ENCODE measurements at regions not wholly inside any gene's neighbourhood (a gene's known extent, or its start where the extent isn't known, plus 50 kb on each side); places are given as distances from the start of the nearest gene placed in this dataset.

DNA sequence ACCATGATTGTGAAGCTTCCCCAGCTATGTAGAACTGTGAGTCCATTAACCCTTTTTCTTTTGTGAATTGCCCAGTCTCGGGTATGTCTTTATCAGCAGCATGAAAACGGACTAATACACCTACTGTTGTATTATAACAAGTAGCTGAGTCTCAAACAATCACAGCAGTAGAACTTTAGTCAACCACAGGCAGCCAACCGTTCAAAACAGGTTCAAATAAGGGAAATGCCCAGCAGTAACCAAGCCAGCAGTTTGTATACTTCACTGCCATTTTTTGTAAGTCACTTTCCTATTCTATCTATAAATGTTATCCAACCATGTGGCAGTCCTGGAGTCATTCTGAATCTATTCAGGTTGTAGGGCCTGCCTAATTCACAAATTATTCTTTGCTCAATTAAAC is 1560.6 kb upstream of the SLC39A10 start:
- TF ChIP-seq EZH2 (IDR thresholded peaks at IDR 0.05; ENCODE audit: borderline replicate concordance) (no peak), CTCF (IDR thresholded peaks at IDR 0.05; ENCODE audit: poor library complexity) (no peak), EZH2phosphoT487 (IDR thresholded peaks at IDR 0.05; ENCODE audit: low read depth, severe bottlenecking, unreplicated experiment) (no peak)
- Histone ChIP-seq H2AFZ (no peak overlapping the region), H3K4me3 (no peak overlapping the region), H3K9me3 (ENCODE audit: low read depth) (no peaks in the 10 kb centered on the region), H3K4me2 (no peak overlapping the region), H3K27me3 (no peaks in the 10 kb centered on the region), H3K36me3 (replicated peaks; ENCODE audit: insufficient read depth, low read depth) (no peaks in the 10 kb centered on the region), H3K4me1 (ENCODE audit: insufficient read depth) (no peaks in the 10 kb centered on the region), H4K20me1 (ENCODE audit: insufficient read depth, poor library complexity, severe bottlenecking) (no peaks in the 10 kb centered on the region), H3K9me2 (replicated peaks; ENCODE audit: insufficient read depth) (no peaks in the 10 kb centered on the region), H3K27ac (no peak overlapping the region), H3K79me2 (no peaks in the 10 kb centered on the region)
- WGBS (ENCODE audit: low lambda C conversion rate, missing lambda C conversion rate) = 21% methylated on average over 3 of the region's 3 CpGs
- no peak for DNase-seq (ENCODE audit: low spot score)

DNA sequence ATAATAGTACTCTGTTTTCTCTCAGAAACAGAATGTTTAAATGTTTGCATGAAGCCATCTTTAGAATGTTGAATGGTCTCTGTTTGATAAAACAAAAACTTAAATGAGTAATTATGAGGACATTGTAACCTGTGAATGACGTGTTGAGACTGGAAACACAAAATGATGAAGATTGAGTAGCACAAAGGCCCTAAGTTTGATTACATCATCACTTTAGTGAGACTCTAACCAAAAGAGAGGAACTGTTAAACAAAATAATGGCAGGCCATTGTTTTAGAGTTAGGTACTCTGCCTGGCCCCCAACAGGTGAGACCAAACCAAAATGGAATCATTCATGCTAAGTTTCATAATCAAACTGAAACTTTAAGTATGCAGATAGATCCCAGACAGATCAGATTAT is 1561.7 kb upstream of the SLC39A10 start:
- no peak for DNase-seq (ENCODE audit: low spot score)
- 88% methylated on average over 1 of the region's 1 CpG for WGBS (ENCODE audit: low lambda C conversion rate, missing lambda C conversion rate)
- H3K9me2 ChIP-seq (replicated peaks; ENCODE audit: insufficient read depth) = no peaks in the 10 kb centered on the region

GRCh38 chr2:194090251-194090905 is 1566.6 kb upstream of the SLC39A10 start:
- H2AFZ ChIP-seq = no peak overlapping the region
- no peaks in the 10 kb centered on the region for H3K36me3 ChIP-seq (replicated peaks; ENCODE audit: insufficient read depth, low read depth)
- no peaks in the 10 kb centered on the region for H4K20me1 ChIP-seq (ENCODE audit: insufficient read depth, poor library complexity, severe bottlenecking)
- no peak for DNase-seq (ENCODE audit: low spot score)
- no peaks in the 10 kb centered on the region for H3K9me3 ChIP-seq (ENCODE audit: low read depth)
- TF ChIP-seq EZH2 (IDR thresholded peaks at IDR 0.05; ENCODE audit: borderline replicate concordance) = no peak
- no peak for TF ChIP-seq CTCF (IDR thresholded peaks at IDR 0.05; ENCODE audit: poor library complexity)
- no peak for TF ChIP-seq EZH2phosphoT487 (IDR thresholded peaks at IDR 0.05; ENCODE audit: low read depth, severe bottlenecking, unreplicated experiment)
- H3K79me2 ChIP-seq = no peaks in the 10 kb centered on the region
- no peaks in the 10 kb centered on the region for H3K4me1 ChIP-seq (ENCODE audit: insufficient read depth)
- no peak overlapping the region for H3K4me3 ChIP-seq
- no peaks in the 10 kb centered on the region for H3K9me2 ChIP-seq (replicated peaks; ENCODE audit: insufficient read depth)
- 94% methylated on average over 32 of the region's 32 CpGs for WGBS (ENCODE audit: low lambda C conversion rate, missing lambda C conversion rate)
- no peak overlapping the region for H3K27ac ChIP-seq
- no peaks in the 10 kb centered on the region for H3K27me3 ChIP-seq
- no peak overlapping the region for H3K4me2 ChIP-seq

More for the DNA sequence above, 1561.7 kb upstream of the SLC39A10 start:
- Histone ChIP-seq H3K4me3 (no peak overlapping the region), H3K27me3 (no peaks in the 10 kb centered on the region), H4K20me1 (ENCODE audit: insufficient read depth, poor library complexity, severe bottlenecking) (no peaks in the 10 kb centered on the region), H3K4me1 (ENCODE audit: insufficient read depth) (no peaks in the 10 kb centered on the region), H3K79me2 (no peaks in the 10 kb centered on the region), H3K9me3 (ENCODE audit: low read depth) (no peaks in the 10 kb centered on the region), H3K27ac (no peak overlapping the region), H2AFZ (no peak overlapping the region), H3K36me3 (replicated peaks; ENCODE audit: insufficient read depth, low read depth) (no peaks in the 10 kb centered on the region), H3K4me2 (no peak overlapping the region)
- TF ChIP-seq EZH2phosphoT487 (IDR thresholded peaks at IDR 0.05; ENCODE audit: low read depth, severe bottlenecking, unreplicated experiment) (no peak), CTCF (IDR thresholded peaks at IDR 0.05; ENCODE audit: poor library complexity) (no peak), EZH2 (IDR thresholded peaks at IDR 0.05; ENCODE audit: borderline replicate concordance) (no peak)

Measured in hepatocyte (in vitro differentiated cells).